HG03066 (cell line): ENCODE measurements at regions not wholly inside any gene's neighbourhood (a gene's known extent, or its start where the extent isn't known, plus 50 kb on each side); places are given as distances from the start of the nearest gene placed in this dataset.
"Not testable (repeated sequence)": the region's sequence is repeated elsewhere in the genome, so short reads cannot be mapped to it uniquely, and the experiment has no call there.

Experiments used
- ATAC-seq: cut with Tn5 transposase; IDR thresholded peaks from one replicate; pipeline ENCODE4 v1.9.1; 2021; ENCODE audit warnings: low read depth; ENCODE audit not compliant: unreplicated experiment

GRCh38 chr11:109667719-109668118, 245.7 kb downstream of the C11orf87 start:
- ATAC-seq, result no peak

- ATAC-seq, result no peak
Observed at GRCh38 chr11:109668973-109669634, 247.1 kb downstream of the C11orf87 start.

GRCh38 chr11:109677231-109677630, 255.2 kb downstream of the C11orf87 start:
- no peak for ATAC-seq

- no peak for ATAC-seq
Observed at GRCh38 chr11:109677876-109678275, 255.9 kb downstream of the C11orf87 start.

DNA sequence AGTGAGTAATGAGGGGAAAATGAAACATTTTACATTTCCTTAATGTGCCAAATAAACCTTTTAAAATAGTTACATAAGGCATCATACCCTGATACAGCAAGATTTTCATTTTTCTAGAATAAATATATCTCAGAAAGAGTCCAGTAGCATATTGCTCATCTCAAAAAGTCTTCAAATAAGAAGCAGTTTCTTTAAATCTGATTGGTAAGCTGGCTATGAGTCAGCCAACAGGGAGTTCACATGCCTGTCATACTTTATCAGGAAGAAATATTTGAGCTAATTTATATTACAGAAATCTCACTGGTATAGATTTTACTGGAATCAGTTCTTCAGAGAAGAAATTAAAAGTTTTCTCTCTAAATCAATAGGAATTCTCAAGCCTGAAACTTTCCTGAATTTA, 258.1 kb downstream of the C11orf87 start:
- ATAC-seq, result no peak

- ATAC-seq, result not testable (repeated sequence)
Observed at GRCh38 chr11:109682788-109683187, 260.8 kb downstream of the C11orf87 start.

DNA sequence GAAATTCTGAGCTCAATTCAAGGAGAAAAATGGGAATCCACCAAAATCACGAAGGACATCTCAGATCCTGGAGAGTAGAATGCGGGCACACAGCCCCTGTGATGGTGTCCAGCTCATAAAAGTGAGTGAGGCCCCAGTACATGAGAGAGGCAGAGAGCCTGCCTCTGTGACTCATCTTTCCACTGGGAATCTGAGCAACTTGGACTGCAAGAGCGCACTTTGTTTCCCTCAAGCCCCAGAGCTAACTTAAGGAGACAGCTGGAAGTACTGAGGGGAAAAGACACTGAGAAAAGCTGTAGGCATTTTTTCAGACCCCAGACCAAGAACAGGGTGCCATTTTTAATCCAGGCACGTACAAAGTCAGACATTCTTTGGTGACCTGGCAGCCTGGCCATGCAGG, 273.7 kb downstream of the C11orf87 start:
- ATAC-seq, result no peak

GRCh38 chr11:109696191-109696897, 274.4 kb downstream of the C11orf87 start:
- no peak for ATAC-seq

GRCh38 chr11:109697140-109697843, 275.3 kb downstream of the C11orf87 start:
- ATAC-seq, result peak; percentile 86

DNA sequence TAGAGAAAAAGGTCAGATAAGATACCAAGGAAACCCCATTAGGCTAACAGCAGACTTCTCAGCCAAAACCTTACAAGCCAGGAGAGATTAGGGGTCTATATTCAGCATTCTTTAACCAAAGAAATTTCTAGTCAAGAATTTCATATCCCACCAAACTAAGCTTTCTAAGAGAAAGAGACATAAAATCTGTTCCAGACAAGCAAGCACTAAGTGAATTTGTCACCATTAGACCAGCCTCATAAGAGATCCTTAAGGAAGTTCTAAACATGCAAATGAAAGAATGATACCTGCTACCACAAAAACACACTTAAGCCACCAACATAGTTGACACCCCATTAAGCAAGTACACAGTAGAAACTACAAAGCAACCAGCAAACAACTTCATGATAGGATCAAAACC, 276.2 kb downstream of the C11orf87 start:
- no peak for ATAC-seq

DNA sequence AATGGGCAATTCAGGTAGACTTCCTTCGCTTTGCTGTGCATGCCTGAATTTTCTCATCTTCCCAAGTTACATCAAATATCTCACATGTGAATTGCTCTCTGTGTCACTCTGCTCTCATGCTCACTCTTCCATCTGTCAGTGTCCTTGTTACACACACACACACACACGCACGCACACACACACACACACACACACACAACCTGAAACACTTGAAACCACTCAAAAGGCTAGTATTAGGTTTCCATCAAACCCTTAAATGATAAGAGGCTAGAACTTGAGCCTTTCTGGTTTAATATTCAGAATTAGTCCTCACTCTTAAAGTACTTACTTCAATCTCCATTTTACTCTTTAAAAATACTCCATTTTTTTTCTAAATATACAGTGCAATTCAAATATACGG, 282.4 kb downstream of the C11orf87 start:
- ATAC-seq, result no peak

- no peak for ATAC-seq
Observed at GRCh38 chr11:109706945-109707344, 285.0 kb downstream of the C11orf87 start.

DNA sequence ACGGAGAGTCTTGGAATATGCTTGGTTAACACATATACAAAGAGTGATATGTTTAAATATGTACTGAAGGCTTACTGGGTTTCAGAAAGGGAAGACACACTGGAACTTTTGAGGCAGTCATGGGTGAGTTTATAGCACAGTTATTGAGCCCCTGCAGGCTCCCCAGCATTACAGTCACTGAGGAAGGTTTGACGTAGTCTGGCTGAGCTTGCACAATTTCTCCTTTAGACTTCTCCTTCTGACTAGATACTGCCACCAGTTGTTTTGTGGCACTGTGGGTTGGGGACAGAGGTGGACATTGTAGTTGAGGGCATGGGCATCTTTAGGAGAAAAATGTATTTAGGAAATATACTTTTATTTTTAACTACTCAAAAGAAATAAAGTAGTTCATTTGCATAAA, 285.4 kb downstream of the C11orf87 start:
- ATAC-seq, result no peak

DNA sequence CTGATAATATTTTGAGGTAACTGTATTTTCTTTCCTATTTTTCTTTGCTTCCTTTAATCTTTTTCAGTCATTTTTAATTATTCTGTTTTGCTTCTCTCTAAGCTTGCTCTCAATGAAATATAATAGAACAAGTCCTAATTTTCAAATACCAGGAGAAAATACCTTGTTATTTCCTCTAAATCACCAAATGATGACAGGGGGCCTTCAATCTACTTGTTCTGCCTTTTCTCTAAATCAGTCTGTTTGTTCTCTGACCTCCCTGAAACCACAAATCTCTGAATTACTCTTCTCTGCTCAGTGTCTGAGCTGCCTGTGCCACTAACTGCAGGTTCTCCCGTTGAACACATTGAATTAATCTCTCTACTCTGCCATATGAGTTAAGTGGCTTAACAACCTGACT, 286.2 kb downstream of the C11orf87 start:
- ATAC-seq, result no peak

DNA sequence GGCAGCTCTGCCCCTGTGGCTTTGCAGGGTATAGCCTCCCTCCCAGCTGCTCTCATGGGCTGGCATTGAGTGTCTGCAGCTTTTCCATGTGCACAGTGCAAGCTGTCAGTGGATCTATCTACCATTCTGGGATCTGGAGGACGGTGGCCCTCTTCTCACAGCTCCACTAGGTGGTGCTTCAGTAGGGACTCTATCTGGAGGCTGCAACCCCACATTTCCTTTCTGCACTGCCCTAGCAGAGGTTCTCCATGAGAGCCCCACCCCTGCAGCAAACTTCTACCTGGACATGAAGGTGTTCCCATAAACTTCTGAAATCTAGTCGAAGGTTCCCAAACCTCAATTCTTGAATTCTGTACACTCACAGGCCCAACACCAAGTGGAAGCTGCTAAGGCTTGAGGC, 292.5 kb downstream of the C11orf87 start:
- not testable (repeated sequence) for ATAC-seq

DNA sequence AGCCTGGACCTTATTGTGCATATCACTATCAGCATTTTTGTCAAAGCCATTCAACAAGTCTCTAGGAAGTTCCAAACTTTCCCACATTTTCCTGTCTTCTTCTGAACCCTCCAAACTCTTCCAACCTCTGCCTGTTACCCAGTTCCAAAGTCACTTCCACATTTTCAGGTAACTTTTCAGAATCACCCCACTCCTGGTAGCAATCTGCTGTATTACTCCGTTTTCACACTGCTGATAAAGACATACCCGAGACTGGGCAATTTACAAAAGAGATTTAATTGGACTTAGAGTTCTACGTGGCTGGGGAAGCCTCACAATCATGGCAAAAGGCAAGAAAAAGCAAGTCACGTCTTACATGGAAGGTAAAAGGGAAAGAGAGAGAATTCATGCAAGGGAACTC, 293.4 kb downstream of the C11orf87 start:
- not testable (repeated sequence) for ATAC-seq

DNA sequence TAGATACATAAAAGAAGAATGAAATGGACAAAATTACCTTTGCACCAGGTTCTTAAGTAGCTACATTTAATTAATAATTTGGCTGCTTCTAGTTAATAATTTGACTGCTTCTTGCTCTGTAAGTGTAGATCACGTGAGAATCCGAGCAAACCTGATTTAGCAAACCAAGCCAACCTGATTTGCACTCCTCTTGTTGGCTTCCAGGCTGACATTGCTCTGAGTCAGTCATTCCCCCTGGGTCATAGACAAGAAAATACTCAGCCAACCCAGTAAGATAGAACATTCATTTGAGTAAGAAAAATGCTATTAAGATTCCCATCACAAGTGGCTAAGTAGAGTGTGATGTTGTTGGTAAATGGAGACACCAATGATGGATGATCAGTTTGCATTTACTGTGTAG, 304.1 kb downstream of the C11orf87 start:
- no peak for ATAC-seq

DNA sequence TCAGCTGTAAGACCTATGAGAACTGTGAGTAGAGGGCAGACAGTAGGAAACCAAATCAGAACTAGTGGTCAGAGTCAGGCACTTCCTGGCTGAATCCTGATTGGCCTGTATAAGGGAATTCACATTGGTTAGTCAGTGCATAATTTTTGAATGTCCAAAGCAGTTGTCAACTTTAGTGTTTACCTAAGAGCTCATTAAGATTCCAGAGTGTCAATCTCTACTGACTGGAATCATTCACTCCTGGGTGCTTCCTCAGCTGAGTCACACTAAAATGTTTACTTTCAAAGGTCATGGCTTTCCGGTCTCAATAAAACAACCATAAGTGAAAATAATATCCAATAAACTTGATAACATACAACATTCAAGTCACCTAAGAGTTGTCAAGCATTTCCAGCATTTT, 306.1 kb downstream of the C11orf87 start:
- ATAC-seq, result no peak

- no peak for ATAC-seq
Observed at GRCh38 chr11:109729761-109730160, 307.8 kb downstream of the C11orf87 start.

GRCh38 chr11:109730669-109731068, 308.7 kb downstream of the C11orf87 start:
- no peak for ATAC-seq

DNA sequence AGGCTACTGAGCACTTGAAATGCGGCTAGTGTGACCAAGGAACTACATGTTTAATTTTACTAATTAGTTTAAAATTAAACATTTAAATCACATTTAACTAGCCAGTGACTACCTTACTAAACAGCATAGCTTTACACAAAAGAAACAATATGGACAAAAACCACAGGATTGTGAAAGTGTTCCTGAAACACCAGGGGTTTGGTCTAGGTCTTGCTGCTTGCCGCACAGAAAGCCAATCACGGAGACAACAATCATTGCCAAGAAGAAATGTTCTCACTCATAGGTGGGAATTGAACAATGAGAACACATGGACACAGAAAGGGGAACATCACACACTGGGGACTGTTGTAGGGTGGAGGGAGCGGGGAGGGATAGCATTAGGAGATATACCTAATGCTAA, 309.5 kb downstream of the C11orf87 start:
- ATAC-seq, result no peak

DNA sequence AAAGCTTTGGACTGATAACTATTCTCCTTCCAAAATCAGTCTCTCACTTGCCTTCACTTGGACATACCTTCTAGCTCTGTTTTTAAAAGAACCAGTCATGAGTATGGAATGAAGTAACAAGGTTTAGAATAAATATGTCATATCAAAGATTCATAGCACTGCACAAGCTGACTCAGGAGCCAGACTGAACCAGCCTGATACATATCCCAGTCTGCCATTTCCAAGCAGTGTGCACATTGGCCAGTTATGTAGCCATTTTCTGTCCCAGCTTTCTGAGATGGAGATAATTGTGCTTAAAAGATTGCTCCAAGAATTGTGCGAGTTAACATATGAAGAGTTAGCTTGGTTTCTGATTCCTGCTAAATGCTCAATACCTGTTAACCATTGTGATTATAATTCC, 311.3 kb downstream of the C11orf87 start:
- no peak for ATAC-seq
